Heart left ventricle (tissue), 13 donors: ENCODE measurements at regions not wholly inside any gene's neighbourhood (a gene's known extent, or its start where the extent isn't known, plus 50 kb on each side); places are given as distances from the start of the nearest gene placed in this dataset.
"Not testable (repeated sequence)": the region's sequence is repeated elsewhere in the genome, so short reads cannot be mapped to it uniquely, and the experiment has no call there.

ENCODE experiments used
- CTCF ChIP-seq, 12 donors: fragments of 200-600 bp; sonication (generic) in 4 of 12; IDR thresholded peaks; one replicate each; pipeline versions ENCODE4 v1.5.0 to v1.8.0; 2018 to 2022; ENCODE audit warnings: antibody characterized with exemption in 12 of 12, mild to moderate bottlenecking in 5 of 12
- POLR2A ChIP-seq, 2 donors: fragments of 450-650 bp; IDR thresholded peaks; one replicate each; pipeline ENCODE4 v1.6.1; 2017; ENCODE audit warnings: antibody characterized with exemption in 2 of 2, mild to moderate bottlenecking in 2 of 2, moderate library complexity in 2 of 2
- donor health status: ischemic (EF 13 %, LVEDD 7.1; RV severe dilation, severe dysfunction).
- donor health status: DM: no; HTN: yes; CAD: no.
- donor health status: DM: no; HTN: no; CAD: no.
- donor health status: ischemic (EF 25% LVEDD 6.9; RV normal size, moderate dysfunction).
- donor health status: ischemic (EF 25% LVEDD 5.7; RV mildly dilated, moderate dysfunction).
- donor health status: ischemic (EF 35%, LVEDD 5.7; RV mildly dilated, moderate dysfunction).
- donor health status: nonischemic (EF 11% LVEDD 7.7; RV severe dilation, severe dysfunction).
- donor health status: DM: yes; HTN: yes; CAD: no.
- donor health status: PGD.
- donor health status: ischemic (EF 29% LVEDD 5.4; RV normal size, mild dysfunction).
- donor health status: nonischemic (EF 23%, LVEDD 6.1; RV moderate dilation, normal function).

DNA sequence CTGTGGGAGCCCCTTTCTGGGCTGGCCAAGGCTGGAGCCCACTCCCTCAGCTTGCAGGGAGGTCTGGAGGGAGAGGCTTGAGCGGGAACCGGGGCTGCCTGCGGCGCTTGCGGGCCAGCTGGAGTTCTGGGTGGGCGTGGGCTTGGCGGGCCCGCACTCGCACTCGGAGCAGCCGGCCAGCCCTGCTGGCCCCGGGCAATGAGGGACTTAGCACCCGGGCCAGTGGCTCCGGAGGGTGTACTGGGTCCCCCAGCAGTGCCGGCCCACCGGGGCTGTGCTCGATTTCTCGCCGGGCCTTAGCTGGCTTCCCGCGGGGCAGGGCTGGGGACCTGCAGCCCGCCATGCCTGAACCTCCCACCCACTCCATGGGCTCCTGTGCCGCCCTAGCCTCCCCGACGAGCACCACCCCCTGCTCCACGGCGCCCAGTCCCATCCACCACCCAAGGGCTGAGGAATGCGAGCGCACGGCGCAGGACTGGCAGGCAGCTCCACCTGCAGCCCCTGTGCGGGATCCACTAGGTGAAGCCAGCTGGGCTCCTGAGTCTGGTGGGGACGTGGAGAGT, 87.1 kb upstream of the TRHDE start:
- TF ChIP-seq CTCF, POLR2A (IDR thresholded peaks at IDR 0.05): not testable (repeated sequence)
